ENCODE measurements at regions not wholly inside any gene's neighbourhood (a gene's known extent, or its start where the extent isn't known, plus 50 kb on each side); places are given as distances from the start of the nearest gene placed in this dataset.

- H3K9me3 ChIP-seq, result no peaks in the 10 kb centered on the region
- DNase-seq (peak in 1 of 2 donors; percentile 89), ATAC-seq (ENCODE audit: low FRiP score in 2 of 2) (peak in 1 of 2 donors; percentile 42)
- H3K27me3 ChIP-seq, result no peaks in the 10 kb centered on the region
- peak overlapping the region; percentile 82 to 91 (median 87) for H3K27ac ChIP-seq
- TF ChIP-seq POLR2A (IDR thresholded peaks at IDR 0.05), result peak in 1 of 4 donors; percentile 67
- TF ChIP-seq EP300 (IDR thresholded peaks at IDR 0.05), result no peak
- TF ChIP-seq POLR2AphosphoS5 (IDR thresholded peaks at IDR 0.05), result no peak
- peak in 1 of 6 experiments; percentile 24 for TF ChIP-seq CTCF (IDR thresholded peaks at IDR 0.05)
- WGBS, 2 donors, result 11% methylated on average over 32 of the region's 74 CpGs; no CpG with 5 or more reads in 1 of the 2 donors
- H3K4me1 ChIP-seq, result peaks cover 36 to 61% (median 48%) of the 10 kb centered on the region in 4 donors
- H3K4me3 ChIP-seq, result peak overlapping the region; percentile 71 to 90 (median 82)
- peaks cover 0 to 3% (median 0%) of the 10 kb centered on the region in 4 donors for H3K36me3 ChIP-seq
These were observed 54.6 kb upstream of the ECE1 start for GRCh38 chr1:21344750-21345443.

- peak overlapping the region; percentile 82 to 91 (median 87) for H3K27ac ChIP-seq
- ATAC-seq (ENCODE audit: low FRiP score in 2 of 2), result no peak
- H3K4me3 ChIP-seq, result peak overlapping the region; percentile 71 to 90 (median 82)
- peaks cover 43 to 68% (median 55%) of the 10 kb centered on the region in 4 donors for H3K4me1 ChIP-seq
- no peak for TF ChIP-seq CTCF (IDR thresholded peaks at IDR 0.05)
- no peak for TF ChIP-seq EP300 (IDR thresholded peaks at IDR 0.05)
- TF ChIP-seq POLR2AphosphoS5 (IDR thresholded peaks at IDR 0.05), result no peak
- TF ChIP-seq POLR2A (IDR thresholded peaks at IDR 0.05), result no peak
- WGBS, 2 donors, result 57% methylated on average over 11 to 14 of the region's 14 CpGs
- DNase-seq, result no peak
- H3K9me3 ChIP-seq, result no peaks in the 10 kb centered on the region
- H3K27me3 ChIP-seq, result no peaks in the 10 kb centered on the region
- H3K36me3 ChIP-seq, result peaks cover 0 to 4% (median 0%) of the 10 kb centered on the region in 4 donors
These were observed 54.0 kb upstream of the ECE1 start for GRCh38 chr1:21344098-21344749.

GRCh38 chr1:21342961-21343838 lies 52.9 kb upstream of the ECE1 start:
- no peaks in the 10 kb centered on the region for H3K9me3 ChIP-seq
- H3K4me3 ChIP-seq, result peak overlapping the region in 3 of 4 donors; percentile 71 to 90 (median 83)
- H3K4me1 ChIP-seq, result peaks cover 53 to 78% (median 65%) of the 10 kb centered on the region in 4 donors
- 43 to 46% methylated on average over 10 of the region's 10 CpGs for WGBS, 2 donors
- H3K36me3 ChIP-seq, result peaks cover 0 to 4% (median 0%) of the 10 kb centered on the region in 4 donors
- peak overlapping the region; percentile 82 to 91 (median 87) for H3K27ac ChIP-seq
- no peak for DNase-seq
- ATAC-seq (ENCODE audit: low FRiP score in 2 of 2), result no peak
- no peaks in the 10 kb centered on the region for H3K27me3 ChIP-seq
- no peak for TF ChIP-seq CTCF (IDR thresholded peaks at IDR 0.05)
- TF ChIP-seq POLR2A (IDR thresholded peaks at IDR 0.05), result no peak
- TF ChIP-seq POLR2AphosphoS5 (IDR thresholded peaks at IDR 0.05), result no peak
- TF ChIP-seq EP300 (IDR thresholded peaks at IDR 0.05), result no peak

GRCh38 chr1:21341517-21342078 lies 51.3 kb upstream of the ECE1 start:
- Histone ChIP-seq H3K36me3 (peaks cover 0 to 4% (median 0%) of the 10 kb centered on the region in 4 donors), H3K9me3 (no peaks in the 10 kb centered on the region), H3K4me3 (peak overlapping the region in 1 of 4 donors; percentile 90), H3K27me3 (no peaks in the 10 kb centered on the region), H3K27ac (peak overlapping the region; percentile 82 to 91 (median 87)), H3K4me1 (peaks cover 67 to 92% (median 79%) of the 10 kb centered on the region in 4 donors)
- ATAC-seq (ENCODE audit: low FRiP score in 2 of 2) (no peak), DNase-seq (no peak)
- WGBS, 2 donors, result 82 to 83% methylated on average over 10 of the region's 10 CpGs
- TF ChIP-seq POLR2A (IDR thresholded peaks at IDR 0.05) (no peak), EP300 (IDR thresholded peaks at IDR 0.05) (no peak), POLR2AphosphoS5 (IDR thresholded peaks at IDR 0.05) (no peak), CTCF (IDR thresholded peaks at IDR 0.05) (no peak)
